HG03457 (cell line): ENCODE measurements at regions not wholly inside any gene's neighbourhood (a gene's known extent, or its start where the extent isn't known, plus 50 kb on each side); places are given as distances from the start of the nearest gene placed in this dataset.

Source experiments
- ATAC-seq: cut with Tn5 transposase; IDR thresholded peaks from one replicate; pipeline ENCODE4 v1.9.1; 2021; ENCODE audit warnings: moderate number of reproducible peaks; ENCODE audit not compliant: unreplicated experiment

DNA sequence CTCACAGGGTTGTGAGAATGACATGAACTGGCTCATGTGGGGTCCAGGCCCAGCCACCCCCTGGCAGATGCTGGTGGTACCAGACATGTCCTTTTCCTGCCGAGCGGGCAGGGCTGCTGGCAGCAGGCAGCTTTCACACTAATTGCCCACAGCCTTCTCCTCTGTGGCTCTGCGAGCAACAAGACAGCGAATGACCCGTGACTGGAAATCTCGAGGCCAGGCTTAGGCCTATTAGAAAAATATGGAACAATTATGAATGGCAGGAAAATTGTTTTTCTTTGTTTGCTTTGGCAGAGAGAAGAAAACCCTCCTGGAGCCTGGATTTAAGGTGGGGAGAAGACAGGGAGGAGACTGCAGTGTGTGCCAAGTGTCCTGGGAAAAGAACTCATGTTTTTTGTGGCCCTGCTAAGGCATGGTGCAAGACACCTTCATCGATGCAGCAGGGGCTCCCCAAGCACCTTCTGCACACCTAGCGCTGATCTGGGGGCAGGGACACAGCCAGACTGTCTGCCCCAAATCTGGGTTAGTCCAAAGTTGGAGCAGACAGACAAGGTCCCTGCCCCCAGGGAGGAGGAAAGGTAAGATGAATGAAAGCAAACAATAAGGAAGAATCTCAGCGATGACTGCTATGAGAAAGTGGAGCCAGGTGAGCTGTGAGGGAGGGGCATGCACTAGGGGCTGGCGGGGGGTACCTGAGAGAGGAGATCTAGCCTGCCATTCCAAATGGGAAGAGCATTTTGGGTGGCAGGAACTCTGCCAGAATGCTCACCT lies 193.8 kb upstream of the TLE3 start:
- no peak for ATAC-seq

GRCh38 chr15:70290708-70291107 lies 193.0 kb upstream of the TLE3 start:
- no peak for ATAC-seq

DNA sequence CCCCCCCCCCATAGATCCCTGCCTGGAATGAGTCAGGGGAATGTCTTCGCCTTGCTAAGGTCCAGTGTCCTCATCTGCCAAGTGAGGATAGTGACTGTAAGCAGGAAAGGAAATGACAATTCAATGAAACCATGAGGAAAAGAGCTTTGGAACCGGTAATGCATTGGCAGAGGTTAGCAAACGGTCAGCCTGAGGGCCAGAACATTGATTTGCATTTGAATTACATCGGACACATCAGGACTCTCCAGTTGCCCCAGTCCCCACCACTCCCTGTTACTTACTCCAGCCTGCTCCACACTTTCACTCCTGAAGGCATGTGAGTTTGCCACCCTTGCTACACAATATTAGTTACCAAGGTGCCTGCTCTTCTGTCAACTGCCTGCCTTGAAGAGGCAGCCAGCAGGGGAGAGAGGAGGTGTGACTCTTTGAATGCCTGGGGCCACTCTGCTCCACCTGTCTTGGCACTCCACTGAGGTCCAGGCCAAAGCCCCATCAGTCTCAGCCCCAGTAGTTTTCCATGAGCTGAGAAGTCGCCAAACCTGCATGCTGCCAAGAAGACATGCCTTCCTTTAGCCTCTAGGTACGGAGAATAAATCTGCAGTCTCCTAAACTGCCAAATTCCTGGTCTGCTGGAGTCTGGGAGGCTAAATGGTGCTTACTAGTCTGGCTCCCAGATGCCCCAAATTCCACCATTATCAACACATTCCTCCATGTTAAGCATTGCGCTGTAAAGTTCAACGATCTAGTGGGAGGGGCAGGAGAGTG lies 191.7 kb upstream of the TLE3 start:
- no peak for ATAC-seq

- ATAC-seq: no peak
These were observed 188.5 kb upstream of the TLE3 start for GRCh38 chr15:70286113-70286806.

DNA sequence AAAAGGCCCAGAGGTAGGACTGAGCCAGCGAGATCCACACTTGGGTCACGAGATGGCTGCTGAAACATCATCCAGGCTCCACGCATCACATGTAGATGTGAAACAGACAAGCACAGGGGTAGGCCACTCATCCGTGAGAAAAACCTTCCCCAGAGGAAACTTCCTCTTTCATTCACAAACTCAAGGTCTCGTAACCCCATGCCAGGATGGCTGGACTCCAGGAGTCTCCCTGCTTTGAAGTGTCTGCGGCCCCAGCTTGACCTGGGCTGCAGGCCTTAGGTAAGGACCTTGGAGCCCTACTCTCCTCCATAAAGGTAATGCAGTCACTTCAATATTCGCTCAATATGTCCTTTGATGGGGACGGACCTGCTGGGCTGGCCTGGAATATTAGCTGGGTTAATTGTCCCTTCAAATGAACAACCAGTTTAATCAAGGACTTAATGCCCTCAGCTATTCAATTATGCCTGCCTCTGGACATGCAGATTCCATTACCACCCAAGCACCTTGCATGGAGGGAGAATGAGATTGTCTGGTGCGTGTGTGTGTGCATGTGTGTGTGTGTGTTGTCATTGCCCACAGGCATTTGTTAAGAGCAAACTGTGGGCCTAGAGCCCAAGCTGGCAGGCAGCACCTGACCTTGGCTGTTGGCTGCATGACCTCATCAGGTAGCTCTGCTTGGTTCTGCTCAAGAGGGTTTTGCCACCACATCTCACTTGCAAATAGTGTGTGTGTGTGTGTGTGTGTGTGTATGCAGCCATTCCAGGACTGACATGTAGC lies 186.9 kb upstream of the TLE3 start:
- ATAC-seq: no peak

- no peak for ATAC-seq
These were observed 185.8 kb upstream of the TLE3 start for GRCh38 chr15:70283511-70283910.

- no peak for ATAC-seq
These were observed 184.1 kb upstream of the TLE3 start for GRCh38 chr15:70281811-70282307.

DNA sequence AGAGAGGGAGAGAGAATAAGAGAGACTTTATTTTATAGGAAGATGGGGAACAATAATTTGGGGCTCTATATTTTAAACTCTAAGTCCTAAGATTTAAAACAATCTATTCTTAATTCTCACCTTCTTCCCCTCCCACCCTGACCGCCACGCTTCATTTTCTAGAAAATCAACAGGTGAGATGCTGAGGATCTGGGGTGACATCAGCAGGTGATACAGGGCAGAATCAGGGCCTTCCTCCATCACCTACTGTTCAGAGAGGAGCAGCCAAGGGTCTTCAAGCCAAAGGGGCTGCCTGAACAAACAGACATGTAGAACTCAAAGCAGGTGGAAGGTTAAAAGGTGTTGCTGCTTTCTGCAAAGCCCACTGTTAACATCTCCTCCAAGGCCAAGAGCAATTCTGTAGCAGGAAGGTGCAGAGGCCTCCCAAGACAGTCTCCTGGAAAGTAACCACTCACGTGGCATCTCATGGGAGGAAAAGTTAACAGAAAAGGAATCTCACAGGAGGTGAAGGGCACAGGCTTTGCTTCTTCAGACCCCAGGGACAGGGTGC lies 183.6 kb upstream of the TLE3 start:
- ATAC-seq: no peak

DNA sequence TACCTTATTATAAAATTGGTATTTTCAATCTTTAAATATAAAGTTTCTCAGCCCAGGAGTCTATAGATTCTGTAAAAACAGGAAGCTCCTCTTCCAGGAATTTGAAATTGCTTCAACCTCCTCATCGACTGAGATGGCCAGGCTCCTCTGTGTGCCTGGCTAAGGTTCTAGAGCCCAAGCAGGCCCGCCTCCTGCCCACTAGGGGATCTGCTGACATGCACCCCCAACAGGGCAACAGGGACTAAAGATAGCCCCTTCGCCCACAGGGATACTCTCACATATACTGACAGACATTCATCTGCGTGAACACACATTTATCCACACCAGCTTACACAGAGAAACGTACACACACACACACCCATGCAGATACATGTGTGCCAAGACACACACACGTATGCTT lies 183.1 kb upstream of the TLE3 start:
- ATAC-seq: no peak

DNA sequence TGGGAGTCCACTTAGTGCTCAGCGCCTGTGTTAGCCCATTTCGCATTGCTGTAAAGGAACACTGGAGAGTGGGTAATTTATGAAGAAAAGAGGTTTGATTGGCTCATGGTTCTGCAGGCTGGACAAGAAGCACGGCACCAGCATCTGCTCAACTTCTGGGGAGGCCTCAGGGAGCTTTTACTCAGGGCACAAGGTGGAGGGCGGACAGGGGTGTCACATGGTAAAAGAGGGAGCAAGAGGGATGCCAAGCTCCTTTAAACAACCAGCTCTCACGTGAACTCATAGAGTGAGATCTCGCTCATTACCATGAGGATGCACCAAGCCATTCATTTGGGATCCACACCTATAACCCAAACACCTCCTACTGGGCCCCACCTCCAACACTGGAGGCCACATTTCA lies 181.4 kb upstream of the TLE3 start:
- ATAC-seq: no peak

DNA sequence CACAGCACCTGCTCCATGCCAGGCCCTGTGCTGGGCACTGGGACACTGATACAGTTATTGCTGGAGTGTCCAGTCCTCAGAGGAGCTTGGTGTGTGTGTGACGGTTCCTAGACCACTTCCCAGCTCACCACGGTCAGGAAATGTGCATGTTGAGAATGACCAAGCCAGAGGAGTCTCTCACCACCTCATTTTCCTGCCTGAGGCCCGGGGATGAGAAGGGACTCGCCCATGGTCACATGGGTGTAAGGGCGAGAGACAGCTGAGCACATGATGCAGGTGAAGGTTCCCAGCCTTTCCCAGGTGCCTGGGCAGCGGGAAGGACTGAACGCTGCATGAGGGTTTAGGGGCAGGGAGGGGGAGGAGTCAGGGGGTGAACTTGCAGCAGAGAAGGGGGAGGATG lies 180.9 kb upstream of the TLE3 start:
- ATAC-seq: no peak

DNA sequence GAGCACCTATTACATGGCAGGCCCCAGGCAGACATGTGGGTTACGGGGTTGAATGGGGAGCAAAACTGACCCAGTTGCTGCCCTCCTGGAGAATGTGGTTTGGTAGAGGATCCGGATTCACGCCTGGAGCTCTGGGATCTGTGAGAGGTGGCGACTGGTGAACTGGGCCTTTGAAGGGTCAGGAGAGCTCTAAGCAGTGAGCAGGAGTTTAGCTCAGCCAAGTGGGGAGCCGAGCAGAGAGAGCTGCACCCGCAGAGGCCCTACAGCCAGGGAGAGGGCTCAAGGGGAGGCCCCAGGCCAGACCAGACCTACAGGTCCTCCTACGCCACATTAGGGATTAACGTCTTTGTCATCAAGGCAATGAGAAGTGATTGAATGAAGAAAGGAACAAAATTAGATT lies 179.8 kb upstream of the TLE3 start:
- ATAC-seq: no peak

GRCh38 chr15:70276401-70276800 lies 178.7 kb upstream of the TLE3 start:
- no peak for ATAC-seq

GRCh38 chr15:70275461-70276138 lies 177.9 kb upstream of the TLE3 start:
- no peak for ATAC-seq

DNA sequence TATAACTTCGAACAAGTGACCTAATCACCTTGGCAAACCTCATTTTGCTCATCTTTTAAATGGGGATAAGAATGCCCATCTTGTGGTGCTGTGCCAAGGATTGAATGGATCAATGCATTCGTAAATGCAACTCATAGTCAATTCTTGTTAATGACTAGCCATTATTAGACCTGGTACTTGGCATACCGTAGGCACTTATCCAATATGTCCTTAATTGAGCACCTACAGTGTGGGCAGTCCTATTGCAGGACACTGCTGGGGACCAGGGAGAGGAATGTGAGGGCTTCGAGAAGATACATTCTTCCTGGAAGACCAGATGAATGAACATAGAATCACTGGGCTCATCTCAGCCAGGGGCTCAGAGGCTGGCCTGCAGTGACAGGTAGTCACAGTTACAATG lies 177.2 kb upstream of the TLE3 start:
- ATAC-seq: no peak

DNA sequence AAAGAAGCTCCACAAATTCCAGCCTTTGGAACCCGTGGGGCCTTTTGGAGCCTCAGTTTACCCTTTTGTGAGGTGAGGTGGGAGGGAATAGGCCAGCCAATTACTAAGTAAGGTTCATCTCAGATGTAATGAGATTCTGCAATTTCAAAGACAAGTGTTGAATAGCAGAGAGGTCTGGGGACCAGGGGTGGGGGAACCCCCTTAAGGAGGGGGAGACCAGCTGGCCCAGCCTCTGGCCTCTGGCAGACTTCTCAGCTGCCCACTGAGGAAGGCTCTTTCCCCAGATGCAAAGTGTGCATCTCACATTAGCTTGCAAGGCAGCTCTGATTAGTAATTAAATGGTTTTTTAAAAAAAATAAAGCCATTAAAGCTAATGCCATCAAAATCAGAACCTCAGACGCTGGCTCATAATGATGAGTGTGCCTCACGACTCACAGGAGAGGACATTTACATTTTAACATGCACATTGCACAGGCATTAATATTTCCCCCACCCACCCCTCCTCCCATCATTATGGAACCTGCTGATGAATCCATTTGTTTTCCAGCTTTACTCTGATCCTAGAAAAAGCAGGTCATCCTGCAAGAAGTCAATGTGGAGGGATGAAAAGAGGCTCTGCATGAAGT lies 176.7 kb upstream of the TLE3 start:
- no peak for ATAC-seq

- ATAC-seq: no peak
These were observed 176.1 kb upstream of the TLE3 start for GRCh38 chr15:70273808-70274207.

GRCh38 chr15:70272565-70273355 lies 175.0 kb upstream of the TLE3 start:
- ATAC-seq: no peak
